ENCODE measurements at regions not wholly inside any gene's neighbourhood (a gene's known extent, or its start where the extent isn't known, plus 50 kb on each side); places are given as distances from the start of the nearest gene placed in this dataset.

- Histone ChIP-seq H3K27ac (ENCODE audit: low read depth, low read length) (no peak overlapping the region), H3K9me3 (ENCODE audit: low read depth, low read length) (no peaks in the 10 kb centered on the region), H3K36me3 (ENCODE audit: insufficient read depth, low read length) (no peaks in the 10 kb centered on the region), H2AFZ (ENCODE audit: low read length) (no peak overlapping the region), H3K4me2 (ENCODE audit: insufficient read depth, low read length) (no peak overlapping the region), H3K79me2 (ENCODE audit: insufficient read depth, low read length) (no peaks in the 10 kb centered on the region), H3K4me3 (ENCODE audit: insufficient read depth, low read length) (no peak overlapping the region), H3K27me3 (ENCODE audit: insufficient read depth, low read length) (no peaks in the 10 kb centered on the region), H4K20me1 (ENCODE audit: insufficient read depth, low read length) (no peaks in the 10 kb centered on the region), H3K4me1 (ENCODE audit: insufficient read depth, low read length) (no peaks in the 10 kb centered on the region)
- DNase-seq (ENCODE audit: insufficient read length, low spot score, missing footprints), result no peak
- no peak for TF ChIP-seq CTCF (IDR thresholded peaks at IDR 0.05; ENCODE audit: extremely low read depth, low read depth, low read length)
Observed at GRCh38 chr14:26896447-26896846, 298.6 kb upstream of the NOVA1 start.

DNA sequence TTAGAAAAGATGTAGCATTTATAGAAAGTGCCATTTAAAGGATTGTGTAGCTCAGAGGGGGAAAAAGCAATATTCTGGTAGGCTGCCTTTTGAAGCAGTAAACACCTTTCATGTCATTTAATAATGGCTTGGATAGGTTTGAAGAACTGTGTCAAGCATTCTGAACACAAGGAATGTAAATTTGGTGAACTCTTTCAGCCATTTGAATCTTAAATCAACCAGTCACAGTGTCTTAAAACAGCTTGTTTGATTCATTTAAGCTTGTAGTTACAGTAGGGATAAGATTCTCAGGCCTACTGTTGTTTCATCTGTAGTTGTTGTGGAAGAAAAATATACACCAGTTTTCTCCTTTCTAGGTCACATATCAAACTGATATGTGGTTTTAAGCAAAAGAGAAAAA is 299.4 kb upstream of the NOVA1 start:
- no peaks in the 10 kb centered on the region for H3K9me3 ChIP-seq (ENCODE audit: low read depth, low read length)
- no peaks in the 10 kb centered on the region for H3K4me1 ChIP-seq (ENCODE audit: insufficient read depth, low read length)
- no peak for DNase-seq (ENCODE audit: insufficient read length, low spot score, missing footprints)
- no peaks in the 10 kb centered on the region for H3K27me3 ChIP-seq (ENCODE audit: insufficient read depth, low read length)
- no peak overlapping the region for H3K4me3 ChIP-seq (ENCODE audit: insufficient read depth, low read length)
- H4K20me1 ChIP-seq (ENCODE audit: insufficient read depth, low read length), result no peaks in the 10 kb centered on the region
- no peaks in the 10 kb centered on the region for H3K36me3 ChIP-seq (ENCODE audit: insufficient read depth, low read length)
- H3K27ac ChIP-seq (ENCODE audit: low read depth, low read length), result no peak overlapping the region
- TF ChIP-seq CTCF (IDR thresholded peaks at IDR 0.05; ENCODE audit: extremely low read depth, low read depth, low read length), result no peak
- no peak overlapping the region for H3K4me2 ChIP-seq (ENCODE audit: insufficient read depth, low read length)
- H3K79me2 ChIP-seq (ENCODE audit: insufficient read depth, low read length), result no peaks in the 10 kb centered on the region
- no peak overlapping the region for H2AFZ ChIP-seq (ENCODE audit: low read length)

- Histone ChIP-seq H3K27ac (ENCODE audit: low read depth, low read length) (no peak overlapping the region), H3K4me1 (ENCODE audit: insufficient read depth, low read length) (no peaks in the 10 kb centered on the region), H3K27me3 (ENCODE audit: insufficient read depth, low read length) (no peaks in the 10 kb centered on the region), H2AFZ (ENCODE audit: low read length) (no peak overlapping the region), H3K9me3 (ENCODE audit: low read depth, low read length) (no peaks in the 10 kb centered on the region), H3K4me2 (ENCODE audit: insufficient read depth, low read length) (no peak overlapping the region), H3K4me3 (ENCODE audit: insufficient read depth, low read length) (no peak overlapping the region), H3K79me2 (ENCODE audit: insufficient read depth, low read length) (no peaks in the 10 kb centered on the region), H3K36me3 (ENCODE audit: insufficient read depth, low read length) (no peaks in the 10 kb centered on the region), H4K20me1 (ENCODE audit: insufficient read depth, low read length) (no peaks in the 10 kb centered on the region)
- TF ChIP-seq CTCF (IDR thresholded peaks at IDR 0.05; ENCODE audit: extremely low read depth, low read depth, low read length), result no peak
- DNase-seq (ENCODE audit: insufficient read length, low spot score, missing footprints), result no peak
Observed at GRCh38 chr14:26905229-26905628, 307.4 kb upstream of the NOVA1 start.

- Histone ChIP-seq H3K4me1 (ENCODE audit: insufficient read depth, low read length) (no peaks in the 10 kb centered on the region), H3K4me3 (ENCODE audit: insufficient read depth, low read length) (no peak overlapping the region), H3K4me2 (ENCODE audit: insufficient read depth, low read length) (no peak overlapping the region), H3K27ac (ENCODE audit: low read depth, low read length) (no peak overlapping the region), H3K9me3 (ENCODE audit: low read depth, low read length) (peaks cover 3% of the 10 kb centered on the region), H3K27me3 (ENCODE audit: insufficient read depth, low read length) (no peaks in the 10 kb centered on the region), H4K20me1 (ENCODE audit: insufficient read depth, low read length) (no peaks in the 10 kb centered on the region), H2AFZ (ENCODE audit: low read length) (no peak overlapping the region), H3K79me2 (ENCODE audit: insufficient read depth, low read length) (no peaks in the 10 kb centered on the region), H3K36me3 (ENCODE audit: insufficient read depth, low read length) (no peaks in the 10 kb centered on the region)
- DNase-seq (ENCODE audit: insufficient read length, low spot score, missing footprints), result no peak
- no peak for TF ChIP-seq CTCF (IDR thresholded peaks at IDR 0.05; ENCODE audit: extremely low read depth, low read depth, low read length)
Observed at GRCh38 chr14:26913786-26914185, 316.0 kb upstream of the NOVA1 start.
